ENCODE measurements at regions not wholly inside any gene's neighbourhood (a gene's known extent, or its start where the extent isn't known, plus 50 kb on each side); places are given as distances from the start of the nearest gene placed in this dataset.
"Not testable (repeated sequence)": the region's sequence is repeated elsewhere in the genome, so short reads cannot be mapped to it uniquely, and the experiment has no call there.

DNA sequence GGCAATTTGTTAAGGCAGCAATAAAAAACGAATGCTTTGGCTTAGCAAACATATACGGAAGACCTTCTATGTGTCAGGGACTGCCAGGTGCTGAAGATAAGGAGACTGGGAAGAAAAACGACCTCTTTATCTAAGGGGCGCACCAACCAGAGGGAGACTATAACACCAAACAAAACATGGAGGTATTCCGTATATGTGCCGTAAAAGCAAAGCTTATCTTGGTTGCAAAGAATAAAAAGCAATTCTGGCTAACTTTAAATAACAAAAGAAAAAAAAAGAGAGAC, 167.1 kb upstream of the KCNJ15 start:
- no peak for DNase-seq (ENCODE audit: low read depth)
- H3K4me3 ChIP-seq (ENCODE audit: low read depth, low read length) = no peak overlapping the region

DNA sequence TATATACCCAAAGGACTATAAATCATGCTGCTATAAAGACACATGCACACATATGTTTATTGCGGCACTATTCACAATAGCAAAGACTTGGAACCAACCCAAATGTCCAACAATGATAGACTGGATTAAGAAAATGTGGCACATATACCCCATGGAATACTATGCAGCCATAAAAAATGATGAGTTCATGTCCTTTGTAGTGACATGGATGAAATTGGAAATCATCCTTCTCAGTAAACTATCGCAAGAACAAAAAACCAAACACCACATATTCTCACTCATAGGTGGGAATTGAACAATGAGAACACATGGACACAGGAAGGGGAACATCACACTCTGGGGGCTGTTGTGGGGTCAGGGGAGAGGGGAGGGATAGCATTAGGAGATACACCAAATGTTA, 165.7 kb upstream of the KCNJ15 start:
- DNase-seq (ENCODE audit: low read depth); H3K4me3 ChIP-seq (ENCODE audit: low read depth, low read length): not testable (repeated sequence)

DNA sequence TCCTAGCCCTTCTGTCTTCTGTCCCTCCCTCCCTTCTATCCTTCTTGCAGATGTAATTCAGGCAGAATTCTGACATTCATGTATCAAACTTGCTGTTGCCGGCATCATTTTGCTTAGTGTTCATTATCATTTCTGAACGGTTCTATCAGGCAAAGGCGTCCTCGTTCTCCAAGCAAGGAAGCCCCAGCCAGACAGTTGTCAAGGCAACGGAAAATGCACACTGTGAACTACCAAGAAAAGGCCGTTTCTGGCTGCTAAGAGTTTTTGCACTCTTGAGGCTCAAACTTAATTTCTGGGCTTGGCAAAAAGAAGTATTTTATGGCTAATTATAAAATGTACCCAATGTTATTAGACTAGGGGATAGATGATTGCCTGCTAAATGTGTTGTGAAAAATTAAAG, 164.7 kb upstream of the KCNJ15 start:
- no peak for DNase-seq (ENCODE audit: low read depth)
- H3K4me3 ChIP-seq (ENCODE audit: low read depth, low read length) = no peak overlapping the region

DNA sequence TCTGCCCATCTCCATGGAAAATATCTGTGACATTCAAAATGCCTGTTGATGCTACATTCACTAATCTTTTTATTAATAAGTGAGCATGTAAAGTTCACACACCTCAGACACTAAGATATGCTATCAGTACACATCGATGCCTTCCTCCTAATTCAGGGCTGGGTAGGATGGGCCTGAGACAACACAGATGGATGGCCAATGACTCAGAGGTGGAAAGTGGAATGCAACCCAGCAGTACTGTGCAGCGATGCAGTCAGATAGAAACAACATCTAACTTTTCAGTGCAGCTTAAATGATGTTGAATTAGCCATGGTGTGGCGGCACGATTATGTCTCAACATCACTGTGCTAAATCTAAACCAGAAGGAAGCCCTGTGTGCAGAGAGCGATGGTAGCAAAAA, 161.6 kb upstream of the KCNJ15 start:
- DNase-seq (ENCODE audit: low read depth) = no peak

DNA sequence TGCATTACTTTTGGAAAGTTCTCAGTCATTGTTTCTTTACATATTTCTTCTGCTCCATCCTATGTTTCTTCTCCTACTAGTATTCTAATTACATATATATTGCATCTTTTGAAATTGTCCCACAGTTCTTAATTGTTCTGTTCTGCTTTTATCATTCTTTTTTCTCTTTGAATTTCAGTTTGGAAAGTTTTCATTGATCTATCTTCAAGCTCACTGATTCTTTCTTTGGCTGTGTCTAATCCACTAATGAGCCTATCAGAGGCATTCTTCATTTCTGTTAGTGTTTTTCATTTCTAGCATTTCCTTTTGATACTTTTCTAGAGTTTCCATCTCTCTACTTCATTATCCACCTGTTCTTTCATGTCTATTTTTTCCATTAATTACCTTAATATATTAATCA, 159.0 kb upstream of the KCNJ15 start:
- no peak overlapping the region for H3K4me3 ChIP-seq (ENCODE audit: low read depth, low read length)
- DNase-seq (ENCODE audit: low read depth) = no peak

More for the DNA sequence above, 161.6 kb upstream of the KCNJ15 start:
- no peak overlapping the region for H3K4me3 ChIP-seq (ENCODE audit: low read depth, low read length)

DNA sequence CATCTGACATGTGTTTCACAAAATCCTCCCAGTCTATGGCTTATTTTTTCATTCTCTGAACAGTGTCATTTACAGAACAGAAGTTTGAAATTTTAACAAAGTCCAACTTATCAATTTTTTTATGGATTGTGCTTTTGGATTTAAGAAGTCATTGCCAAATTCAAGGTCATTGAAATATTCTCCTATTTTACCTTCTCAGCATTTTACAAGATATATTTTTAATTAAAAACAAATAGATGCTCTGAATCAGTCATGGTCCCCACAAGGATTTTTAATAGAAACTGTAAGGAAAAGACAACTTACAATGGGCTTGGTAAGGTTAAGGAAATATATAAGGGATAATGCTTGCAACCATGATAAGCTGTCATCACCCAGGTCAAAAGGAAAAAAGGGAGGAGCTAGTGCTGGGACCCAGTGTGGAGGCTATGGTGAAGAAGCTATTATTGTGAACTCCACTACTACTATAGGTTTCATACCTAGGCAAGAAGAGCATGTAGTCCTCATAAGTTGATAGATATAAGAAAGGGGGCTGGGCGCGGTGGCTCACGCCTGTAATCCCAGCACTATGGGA, 144.5 kb upstream of the KCNJ15 start:
- no peak overlapping the region for H3K4me3 ChIP-seq (ENCODE audit: low read depth, low read length)
- DNase-seq (ENCODE audit: low read depth) = no peak

DNA sequence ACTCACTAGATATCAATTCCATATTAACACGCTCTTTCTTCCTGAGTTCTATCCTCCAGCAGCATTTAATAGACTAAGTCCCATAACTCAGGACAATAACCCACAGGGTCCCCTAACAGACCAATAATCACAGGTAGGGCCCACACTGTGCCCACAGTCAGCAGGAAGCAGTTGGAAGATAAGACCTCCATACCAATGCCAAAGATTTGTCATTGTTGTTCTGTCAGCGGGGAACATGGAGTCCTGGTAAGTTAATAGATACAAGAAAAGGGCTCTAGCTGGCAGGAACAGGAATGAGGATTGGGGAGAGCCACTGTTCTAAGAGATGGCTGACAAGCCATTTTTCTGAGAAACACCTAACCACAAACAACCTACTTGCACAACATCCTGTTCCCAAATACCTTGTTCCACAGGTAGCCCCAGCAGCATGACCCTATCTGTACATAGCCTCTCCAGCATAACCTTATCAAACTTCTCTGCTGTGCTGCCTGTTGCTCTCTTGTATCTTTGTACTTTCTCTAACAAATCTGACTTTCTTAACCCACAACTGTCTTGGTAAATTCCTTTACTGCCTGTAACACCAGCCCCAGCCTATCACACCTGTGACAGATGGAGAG, 142.0 kb upstream of the KCNJ15 start:
- no peak overlapping the region for H3K4me3 ChIP-seq (ENCODE audit: low read depth, low read length)
- no peak for DNase-seq (ENCODE audit: low read depth)

DNA sequence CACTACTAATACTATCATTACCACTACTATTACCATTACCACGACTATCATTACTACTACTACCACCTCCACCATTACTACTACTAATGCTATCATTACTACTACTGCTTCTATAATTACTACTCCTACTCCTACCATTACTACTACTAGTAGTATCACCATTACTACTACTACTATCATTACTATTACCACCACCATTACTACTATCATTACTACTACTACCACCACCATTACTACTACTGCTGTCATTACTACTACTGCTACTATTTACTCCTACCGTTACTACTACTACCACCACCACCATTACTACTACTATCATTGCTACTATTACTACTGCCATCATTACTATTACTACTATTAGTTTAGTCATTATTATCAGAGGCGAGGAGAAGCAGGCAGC, 140.9 kb upstream of the KCNJ15 start:
- no peak overlapping the region for H3K4me3 ChIP-seq (ENCODE audit: low read depth, low read length)

DNA sequence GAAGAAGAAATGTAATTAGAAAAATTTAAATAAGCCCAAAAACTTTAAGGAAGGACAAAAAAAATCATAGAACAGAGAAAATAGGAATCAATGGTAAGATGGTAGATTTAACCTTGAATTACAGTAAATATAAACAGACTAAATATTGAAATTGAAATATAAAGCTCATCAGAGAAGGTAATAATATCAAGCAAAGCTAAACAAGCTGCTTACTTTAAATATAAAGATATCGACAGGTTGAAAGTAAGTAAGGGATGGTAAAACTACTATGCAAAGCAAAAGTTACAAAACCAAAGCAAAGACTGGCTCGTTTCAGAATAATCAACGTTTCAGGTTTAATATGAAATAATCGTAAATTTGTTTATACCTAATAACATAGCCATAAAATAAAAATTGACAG, 137.0 kb upstream of the KCNJ15 start:
- no peak for DNase-seq (ENCODE audit: low read depth)
- no peak overlapping the region for H3K4me3 ChIP-seq (ENCODE audit: low read depth, low read length)

More for the DNA sequence above, 140.9 kb upstream of the KCNJ15 start:
- DNase-seq (ENCODE audit: low read depth) = no peak

DNA sequence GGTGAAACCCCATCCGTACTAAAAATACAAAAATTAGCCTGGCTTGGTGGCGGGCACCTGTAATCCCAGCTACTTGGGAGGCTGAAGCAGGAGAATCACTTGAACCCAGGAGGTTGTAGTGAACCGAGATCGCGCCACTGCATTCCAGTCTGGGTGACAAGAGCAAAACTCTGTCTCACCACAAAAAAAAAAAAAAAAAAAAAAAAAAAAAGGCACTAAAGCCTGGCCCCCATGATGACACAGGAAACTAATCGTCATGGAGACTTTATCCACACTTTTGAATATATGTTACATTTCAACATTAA, 136.2 kb upstream of the KCNJ15 start:
- not testable (repeated sequence) for DNase-seq (ENCODE audit: low read depth); H3K4me3 ChIP-seq (ENCODE audit: low read depth, low read length)

DNA sequence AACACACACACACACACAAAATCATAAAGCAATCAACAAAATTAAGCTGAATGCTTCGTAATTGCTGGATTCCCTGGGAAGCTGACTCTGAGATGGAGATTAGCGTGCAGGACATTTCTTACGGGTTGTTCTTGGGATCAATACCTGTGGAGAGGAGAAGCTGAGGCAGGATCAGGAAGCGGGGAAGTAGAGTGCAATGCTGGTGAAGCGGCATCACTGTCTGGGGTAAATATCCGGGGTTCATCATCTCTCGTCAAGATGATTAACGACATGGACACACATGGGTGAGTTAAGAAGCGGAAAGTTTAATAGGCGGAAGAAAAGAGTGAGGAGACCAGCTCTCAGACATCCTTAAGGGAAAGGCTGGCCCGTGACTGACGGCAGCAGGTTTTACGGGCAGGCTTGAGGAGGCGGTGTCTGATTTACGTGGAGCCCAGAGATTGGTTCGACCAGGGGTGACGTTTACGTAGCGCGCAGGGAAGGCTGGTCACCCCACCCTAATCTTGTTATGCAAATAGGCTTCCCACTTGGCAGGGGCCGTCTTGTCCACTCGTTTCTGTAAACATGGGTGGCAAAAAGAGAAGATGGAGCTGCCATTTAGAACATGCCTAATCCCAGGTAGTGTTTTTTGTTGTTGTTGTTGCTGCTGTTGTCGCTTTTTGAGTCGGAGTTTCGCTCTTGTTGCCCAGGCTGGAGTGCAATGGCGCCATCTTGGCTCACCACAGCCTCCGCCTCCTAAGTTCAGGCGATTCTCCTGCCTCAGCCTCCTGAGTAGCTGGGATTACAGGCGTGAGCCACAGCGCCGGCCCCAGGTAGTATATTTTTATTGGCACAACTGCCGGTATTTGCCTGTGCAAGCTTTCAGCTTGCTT, 135.6 kb upstream of the KCNJ15 start:
- DNase-seq (ENCODE audit: low read depth) = no peak
- H3K4me3 ChIP-seq (ENCODE audit: low read depth, low read length) = no peak overlapping the region

DNA sequence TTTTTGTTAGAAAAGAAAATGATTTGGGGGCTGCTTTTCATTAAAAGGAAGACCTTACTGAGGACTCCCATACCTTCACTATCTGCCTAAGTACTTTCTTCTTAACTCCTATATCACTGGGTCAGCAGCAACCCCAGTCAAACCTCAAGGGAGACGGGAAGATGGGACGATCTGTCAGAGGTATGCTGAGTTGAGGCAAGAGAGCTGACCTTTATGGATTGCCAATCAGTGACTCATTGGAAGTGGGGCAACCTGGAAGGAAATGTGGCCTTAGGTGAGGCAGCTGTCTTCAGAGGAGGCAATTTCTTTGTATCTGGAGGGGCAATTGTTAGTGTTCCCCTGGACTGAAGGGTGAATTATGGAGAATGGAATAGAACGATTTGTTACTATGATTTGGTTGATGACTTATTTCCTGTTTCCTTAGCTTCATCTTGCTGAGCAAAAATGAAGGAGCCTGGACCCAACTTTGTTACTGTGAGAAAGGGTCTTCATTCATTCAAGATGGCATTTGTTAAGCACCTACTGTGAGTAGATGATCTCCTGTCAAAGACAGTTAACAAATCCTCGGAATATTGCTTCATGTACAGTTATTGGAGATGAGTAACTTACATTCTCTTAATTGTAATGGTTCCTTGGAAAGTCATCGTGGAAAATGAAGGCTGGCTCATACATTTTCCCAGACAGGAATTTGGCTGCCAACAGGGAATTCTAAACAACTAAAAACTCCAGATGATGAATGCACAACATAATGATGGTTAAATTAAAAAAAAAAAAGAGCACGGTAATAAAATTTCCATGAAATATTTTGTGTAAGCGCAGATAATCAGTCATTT, 134.7 kb upstream of the KCNJ15 start:
- DNase-seq (ENCODE audit: low read depth) = no peak
- no peak overlapping the region for H3K4me3 ChIP-seq (ENCODE audit: low read depth, low read length)

DNA sequence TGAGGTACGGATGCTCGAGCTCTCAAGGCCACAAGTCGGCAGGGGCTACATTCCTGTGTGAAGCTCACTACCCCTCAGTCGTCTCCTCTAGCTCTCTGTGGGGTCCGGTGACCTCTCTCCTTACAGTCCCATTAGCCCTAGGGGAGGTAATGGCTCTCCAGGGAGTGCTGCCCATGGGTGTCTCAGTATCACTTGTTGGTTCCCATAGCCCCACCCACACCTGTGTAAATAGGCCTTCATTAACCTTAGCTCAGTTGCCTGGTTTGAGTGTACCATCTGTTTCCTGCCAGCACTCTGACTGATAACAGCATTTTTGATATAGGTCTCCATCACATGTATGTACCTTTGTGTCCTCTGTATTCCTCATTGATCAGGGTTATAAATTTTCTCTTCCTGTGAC, 133.2 kb upstream of the KCNJ15 start:
- H3K4me3 ChIP-seq (ENCODE audit: low read depth, low read length) = no peak overlapping the region
- DNase-seq (ENCODE audit: low read depth) = no peak

DNA sequence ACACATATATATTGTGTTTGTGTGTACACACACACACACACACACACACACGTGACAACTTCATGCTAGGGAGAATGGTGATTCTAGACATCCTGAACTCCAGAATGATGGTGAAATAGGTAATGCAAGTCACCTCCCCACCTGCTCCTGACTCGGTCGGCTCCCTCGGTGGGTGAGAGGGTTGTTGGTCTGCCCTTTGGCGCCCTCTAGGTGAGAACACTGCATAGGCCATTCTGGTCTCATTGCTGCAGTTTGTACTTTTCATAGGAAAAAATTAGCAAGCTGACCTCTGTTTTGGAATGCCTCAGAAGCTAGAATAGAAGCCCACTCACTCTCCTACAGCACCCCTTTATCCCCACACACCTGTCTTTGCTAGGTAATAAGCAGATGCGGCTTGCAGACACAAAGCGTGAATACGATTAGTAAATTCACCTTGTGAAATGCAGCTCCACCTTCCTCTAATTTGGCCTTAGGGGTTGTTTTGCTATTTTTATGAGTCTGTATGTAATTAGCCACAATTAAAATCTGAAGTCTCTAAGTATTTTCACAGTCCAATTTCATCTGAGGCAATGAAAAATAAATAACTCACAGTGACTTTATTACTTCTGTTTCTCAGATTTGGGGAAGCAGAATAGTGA, 130.0 kb upstream of the KCNJ15 start:
- no peak overlapping the region for H3K4me3 ChIP-seq (ENCODE audit: low read depth, low read length)
- DNase-seq (ENCODE audit: low read depth) = no peak

DNA sequence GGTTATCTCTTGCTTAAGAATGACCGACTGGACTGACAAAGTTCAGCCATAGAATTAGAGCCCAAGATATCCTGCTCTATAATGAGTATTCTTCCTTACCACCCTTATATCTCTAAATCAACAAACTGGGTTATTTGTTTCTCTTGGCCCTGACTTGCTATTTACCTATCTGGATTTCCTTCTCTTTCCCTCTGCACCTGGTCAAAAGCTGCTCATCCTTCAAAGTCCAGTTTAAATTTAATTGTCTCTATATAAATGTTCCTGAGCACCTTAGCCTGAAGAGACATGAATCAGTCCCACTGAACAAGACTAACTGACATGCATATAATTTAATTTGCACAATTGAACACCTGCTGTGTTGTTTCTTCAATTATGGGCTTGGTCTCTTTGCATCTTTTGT, 127.1 kb upstream of the KCNJ15 start:
- H3K4me3 ChIP-seq (ENCODE audit: low read depth, low read length) = no peak overlapping the region
- no peak for DNase-seq (ENCODE audit: low read depth)

DNA sequence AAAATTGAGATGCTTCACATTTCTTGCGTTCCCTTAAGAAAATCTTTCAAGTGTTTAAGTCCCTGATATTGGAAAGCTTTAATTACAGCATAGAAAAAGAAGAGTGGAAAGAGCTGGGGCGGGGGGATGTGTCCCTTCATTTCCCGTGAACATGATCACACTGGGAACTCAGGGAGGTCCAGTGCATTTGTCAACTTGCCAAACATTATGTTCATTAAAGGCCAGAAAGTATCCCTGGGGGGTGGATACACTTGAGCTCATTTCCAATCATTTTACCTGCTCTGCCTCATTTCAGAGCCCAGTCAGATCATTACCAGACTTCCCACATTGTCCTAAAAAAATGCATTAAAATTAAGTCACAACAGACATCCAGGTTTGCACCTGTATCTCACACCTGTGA, 123.6 kb upstream of the KCNJ15 start:
- H3K4me3 ChIP-seq (ENCODE audit: low read depth, low read length) = no peak overlapping the region
- DNase-seq (ENCODE audit: low read depth) = no peak

DNA sequence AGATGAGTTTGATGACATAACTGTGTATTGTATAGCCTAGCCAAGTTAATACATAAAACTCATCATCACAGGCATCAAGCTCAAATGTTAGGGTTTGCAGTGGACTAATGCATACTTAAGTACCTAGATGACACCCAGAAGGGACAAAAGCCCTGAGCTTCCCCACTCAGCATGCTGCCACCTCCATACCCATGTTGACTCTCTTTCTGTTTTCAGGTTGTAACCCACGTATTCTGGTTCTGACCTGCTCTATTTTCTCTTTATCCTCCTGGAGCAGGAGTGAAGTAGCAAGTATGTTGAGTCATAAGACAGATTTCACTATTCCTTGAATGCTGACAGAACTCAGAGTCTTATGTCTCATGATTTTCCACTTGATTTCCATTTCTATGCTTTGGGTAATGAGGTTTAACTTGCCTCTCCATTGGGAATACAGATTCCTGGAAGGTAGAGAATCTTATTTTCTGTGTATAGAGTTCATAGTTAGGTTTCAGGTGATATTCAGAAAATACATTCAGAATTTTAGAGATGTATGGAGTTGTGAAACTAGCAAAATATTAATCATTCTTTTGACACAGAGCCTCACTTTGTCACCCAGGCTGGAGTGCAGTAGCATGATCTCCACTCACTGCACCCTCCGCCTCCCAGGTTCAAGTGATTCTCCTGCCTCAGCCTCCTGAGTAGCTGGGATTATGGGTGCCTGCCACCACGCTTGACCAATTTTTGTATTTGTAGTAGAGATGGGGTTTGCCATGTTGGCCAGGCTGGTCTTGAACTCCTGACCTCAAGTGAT, 122.5 kb upstream of the KCNJ15 start:
- H3K4me3 ChIP-seq (ENCODE audit: low read depth, low read length) = no peak overlapping the region
- DNase-seq (ENCODE audit: low read depth) = no peak

DNA sequence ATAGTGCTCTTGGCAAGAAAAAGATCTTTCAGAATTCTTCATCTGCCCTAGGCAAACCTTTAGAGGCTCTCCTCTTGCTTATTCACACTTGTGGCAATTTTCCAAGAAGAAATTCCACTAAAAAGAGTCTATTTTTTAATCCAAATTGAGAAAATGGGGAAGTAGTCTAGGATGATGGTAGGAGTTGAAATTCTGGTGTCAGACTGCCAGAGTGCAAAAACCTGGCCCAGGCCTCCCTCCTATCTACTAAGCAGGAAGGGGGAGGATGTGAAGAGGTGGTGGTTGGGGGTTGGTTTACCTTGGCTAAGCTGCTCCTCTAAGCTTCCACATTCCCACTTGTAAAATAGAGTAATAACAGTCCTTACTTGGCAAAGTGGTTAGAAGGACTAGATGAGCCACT, 120.6 kb upstream of the KCNJ15 start:
- H3K4me3 ChIP-seq (ENCODE audit: low read depth, low read length) = no peak overlapping the region
- peak; percentile 22 for DNase-seq (ENCODE audit: low read depth)
